ENCODE measurements at regions not wholly inside any gene's neighbourhood (a gene's known extent, or its start where the extent isn't known, plus 50 kb on each side); places are given as distances from the start of the nearest gene placed in this dataset.
A peak's percentile ranks its signal among the peaks of the same experiment; 100 is the strongest.
"Not testable (repeated sequence)": the region's sequence is repeated elsewhere in the genome, so short reads cannot be mapped to it uniquely, and the experiment has no call there.

DNA sequence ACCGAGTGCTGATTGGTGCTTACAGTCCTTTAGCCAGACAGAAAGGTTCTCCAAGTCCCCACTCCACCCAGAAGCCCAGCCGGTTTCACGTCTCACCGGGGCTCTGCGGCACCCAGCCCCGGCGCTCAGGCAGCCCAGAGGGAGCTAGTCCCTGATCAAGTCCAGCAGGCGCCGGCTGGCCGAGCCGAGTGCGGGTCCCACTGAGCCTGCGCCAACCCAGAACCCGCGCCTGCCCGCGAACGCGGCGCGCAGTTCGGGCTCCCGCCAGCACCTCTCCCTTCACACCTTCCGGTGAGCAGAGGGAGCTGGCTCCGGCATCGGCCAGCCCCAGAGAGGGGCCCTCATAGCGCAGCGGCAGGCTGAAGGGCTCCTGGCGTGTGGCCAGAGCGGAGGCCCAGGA lies 481.6 kb upstream of the CHD1 start:
- not testable (repeated sequence) for H3K9me3 ChIP-seq (ENCODE audit: control insufficient read depth, low read depth, low read length); H3K27me3 ChIP-seq (ENCODE audit: control insufficient read depth, insufficient read depth, low read length); H3K36me3 ChIP-seq (ENCODE audit: control insufficient read depth, low read depth, low read length); H3K9ac ChIP-seq (ENCODE audit: low read length); H3K4me3 ChIP-seq (ENCODE audit: low read length); H3K4me1 ChIP-seq (ENCODE audit: control insufficient read depth, low read depth, low read length); H3K27ac ChIP-seq (ENCODE audit: low read length)

DNA sequence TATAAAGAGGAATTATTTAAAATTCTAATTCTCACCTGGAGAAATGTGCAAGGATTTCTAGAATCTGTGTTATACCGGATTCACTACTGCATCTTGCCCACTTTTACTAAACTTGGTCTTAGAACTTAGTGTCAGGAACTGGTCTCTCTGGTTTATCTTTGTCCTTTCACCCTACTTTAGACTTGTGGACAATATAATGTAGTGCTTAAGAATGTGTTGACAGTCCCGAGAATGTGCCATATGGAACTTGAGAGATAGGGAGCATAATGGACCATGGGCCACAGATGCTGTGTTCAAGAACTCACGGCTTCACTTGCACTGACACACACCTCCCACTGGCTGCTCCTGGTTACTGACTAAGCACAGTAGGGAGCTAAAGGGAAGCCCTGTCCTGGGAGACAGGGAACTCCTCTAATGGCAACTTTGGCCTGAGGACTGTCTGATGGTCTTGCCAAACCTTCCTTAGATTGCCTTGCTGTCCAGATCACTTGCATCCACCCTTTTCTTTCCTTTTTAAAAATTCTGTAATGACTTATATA lies 476.0 kb upstream of the CHD1 start:
- not testable (repeated sequence) for H3K9ac ChIP-seq (ENCODE audit: low read length); H3K4me1 ChIP-seq (ENCODE audit: control insufficient read depth, low read depth, low read length); H3K4me3 ChIP-seq (ENCODE audit: low read length); H3K36me3 ChIP-seq (ENCODE audit: control insufficient read depth, low read depth, low read length); H3K9me3 ChIP-seq (ENCODE audit: control insufficient read depth, low read depth, low read length); H3K27ac ChIP-seq (ENCODE audit: low read length); H3K27me3 ChIP-seq (ENCODE audit: control insufficient read depth, insufficient read depth, low read length)

DNA sequence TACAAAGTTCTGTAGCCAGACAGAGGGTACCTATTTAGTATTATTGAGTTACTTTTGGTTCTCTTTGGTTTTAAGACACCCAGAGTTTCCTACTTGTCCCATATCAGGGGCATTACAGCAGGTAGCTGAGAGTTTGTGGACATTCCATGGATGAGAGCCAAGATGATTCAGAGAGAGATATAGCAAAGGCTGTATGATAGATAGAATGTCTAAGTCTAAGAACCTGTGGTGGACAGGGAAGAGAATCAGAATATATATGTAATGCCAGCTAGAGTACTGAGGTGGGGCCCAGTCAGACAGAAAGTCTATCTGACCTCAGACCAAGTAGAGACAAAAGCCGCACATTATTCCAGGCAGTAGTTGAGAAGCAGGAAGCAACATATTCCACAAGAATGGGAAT lies 471.8 kb upstream of the CHD1 start:
- H3K9ac ChIP-seq (ENCODE audit: low read length); H3K9me3 ChIP-seq (ENCODE audit: control insufficient read depth, low read depth, low read length); H3K27ac ChIP-seq (ENCODE audit: low read length); H3K36me3 ChIP-seq (ENCODE audit: control insufficient read depth, low read depth, low read length); H3K4me3 ChIP-seq (ENCODE audit: low read length); H3K27me3 ChIP-seq (ENCODE audit: control insufficient read depth, insufficient read depth, low read length); H3K4me1 ChIP-seq (ENCODE audit: control insufficient read depth, low read depth, low read length): not testable (repeated sequence)

DNA sequence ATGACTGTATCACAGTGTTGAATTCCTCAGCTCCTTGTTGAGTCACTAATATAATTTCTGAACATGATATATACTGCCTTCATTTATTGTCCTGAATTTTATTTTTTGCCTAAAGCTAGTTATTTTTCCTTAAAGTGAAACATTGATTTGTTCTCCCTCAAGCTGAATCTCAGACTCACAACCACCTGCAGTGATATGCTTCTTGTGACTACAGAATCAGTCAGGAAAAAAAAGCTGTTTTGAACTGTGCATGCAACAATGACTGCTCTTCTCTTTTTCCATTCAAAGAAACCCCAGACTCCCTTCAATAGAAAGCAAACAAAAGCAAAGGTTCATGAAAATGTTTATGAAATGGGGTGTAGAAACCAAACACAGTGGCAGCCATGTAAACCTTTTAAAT lies 470.2 kb upstream of the CHD1 start:
- Histone ChIP-seq H3K27ac (ENCODE audit: low read length) (no peak overlapping the region), H3K4me1 (ENCODE audit: control insufficient read depth, low read depth, low read length) (no peaks in the 10 kb centered on the region), H3K36me3 (ENCODE audit: control insufficient read depth, low read depth, low read length) (no peaks in the 10 kb centered on the region), H3K9ac (ENCODE audit: low read length) (no peak overlapping the region), H3K9me3 (ENCODE audit: control insufficient read depth, low read depth, low read length) (no peaks in the 10 kb centered on the region), H3K4me3 (ENCODE audit: low read length) (no peak overlapping the region), H3K27me3 (ENCODE audit: control insufficient read depth, insufficient read depth, low read length) (no peaks in the 10 kb centered on the region)

DNA sequence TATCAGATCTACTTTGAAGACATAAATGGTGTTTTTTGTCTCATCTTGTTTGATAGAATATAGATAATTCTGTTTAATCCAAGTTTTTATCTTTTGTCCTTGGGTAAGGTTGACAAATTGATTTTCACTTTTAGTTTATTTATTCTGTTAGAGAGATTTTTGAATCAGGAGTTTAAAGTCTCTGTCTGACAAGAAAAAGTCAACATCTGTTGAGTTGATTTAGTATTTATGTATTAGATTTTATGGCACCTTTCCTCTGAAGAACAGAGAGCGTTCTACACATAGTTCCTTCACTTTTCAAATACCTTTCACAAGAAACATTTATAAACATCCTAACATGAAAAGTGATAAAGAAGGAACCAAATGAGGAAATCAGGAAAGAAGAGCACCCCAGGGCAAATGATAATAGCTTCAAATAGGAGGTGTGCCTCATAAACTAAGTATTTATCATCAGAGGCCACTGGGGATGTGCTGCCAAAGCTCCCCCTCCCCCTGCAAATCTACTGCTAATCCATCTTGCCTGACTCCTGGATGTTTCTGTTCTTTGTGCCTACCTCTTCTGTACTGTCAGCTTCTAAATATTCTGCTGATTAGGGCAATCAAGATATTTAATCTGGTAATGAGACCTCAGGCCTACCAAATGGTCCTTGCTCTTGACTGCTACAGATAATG lies 457.7 kb upstream of the CHD1 start:
- Histone ChIP-seq H3K36me3 (ENCODE audit: control insufficient read depth, low read depth, low read length) (no peaks in the 10 kb centered on the region), H3K9ac (ENCODE audit: low read length) (no peak overlapping the region), H3K9me3 (ENCODE audit: control insufficient read depth, low read depth, low read length) (peaks cover 7% of the 10 kb centered on the region), H3K4me3 (ENCODE audit: low read length) (no peak overlapping the region), H3K27me3 (ENCODE audit: control insufficient read depth, insufficient read depth, low read length) (no peaks in the 10 kb centered on the region), H3K27ac (ENCODE audit: low read length) (no peak overlapping the region), H3K4me1 (ENCODE audit: control insufficient read depth, low read depth, low read length) (no peaks in the 10 kb centered on the region)

DNA sequence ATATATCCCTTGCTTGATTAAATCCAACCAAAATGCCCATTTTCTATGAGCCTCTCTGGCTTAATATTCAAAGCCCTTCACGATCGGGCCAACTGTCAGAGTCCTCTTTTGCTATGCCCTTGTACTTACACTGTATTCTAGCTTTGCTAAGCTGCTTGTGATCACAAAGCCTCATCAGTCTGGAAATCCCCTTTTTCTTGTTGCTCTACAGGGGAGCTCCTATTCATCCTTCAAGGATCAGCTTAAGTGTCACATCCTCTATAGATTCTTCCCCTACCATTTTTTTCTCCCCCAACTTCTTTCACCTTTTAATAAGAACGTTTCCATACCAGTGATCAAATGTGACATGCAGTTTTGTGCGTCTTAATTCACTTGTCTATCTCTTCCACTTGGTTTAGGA lies 450.4 kb upstream of the CHD1 start:
- Histone ChIP-seq H3K9me3 (ENCODE audit: control insufficient read depth, low read depth, low read length) (peaks cover 7% of the 10 kb centered on the region), H3K27ac (ENCODE audit: low read length) (peak overlapping the region; percentile 2), H3K27me3 (ENCODE audit: control insufficient read depth, insufficient read depth, low read length) (no peaks in the 10 kb centered on the region), H3K9ac (ENCODE audit: low read length) (no peak overlapping the region), H3K36me3 (ENCODE audit: control insufficient read depth, low read depth, low read length) (no peaks in the 10 kb centered on the region), H3K4me1 (ENCODE audit: control insufficient read depth, low read depth, low read length) (peaks cover 19% of the 10 kb centered on the region), H3K4me3 (ENCODE audit: low read length) (peak overlapping the region; percentile 0)

DNA sequence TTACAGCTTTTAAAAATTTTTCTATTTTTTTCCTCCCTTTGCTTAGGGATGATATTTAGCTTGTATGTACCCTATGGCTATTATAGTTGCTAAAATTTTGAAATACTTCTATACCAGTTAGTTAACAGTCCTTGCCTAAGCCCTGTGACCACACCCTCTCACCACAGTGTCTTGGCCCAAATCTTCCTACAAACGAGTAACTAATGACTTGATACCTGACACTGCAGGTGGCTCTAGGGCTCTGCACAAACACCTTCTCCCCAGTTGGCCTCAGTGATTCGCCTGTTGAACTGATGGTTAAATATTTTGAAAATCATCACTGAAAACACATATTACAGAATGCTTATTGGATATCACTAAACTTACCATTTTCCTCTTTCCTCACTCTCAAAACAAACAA lies 449.6 kb upstream of the CHD1 start:
- no peak overlapping the region for H3K4me3 ChIP-seq (ENCODE audit: low read length)
- no peak overlapping the region for H3K9ac ChIP-seq (ENCODE audit: low read length)
- peaks cover 7% of the 10 kb centered on the region for H3K9me3 ChIP-seq (ENCODE audit: control insufficient read depth, low read depth, low read length)
- H3K27me3 ChIP-seq (ENCODE audit: control insufficient read depth, insufficient read depth, low read length), result no peaks in the 10 kb centered on the region
- H3K4me1 ChIP-seq (ENCODE audit: control insufficient read depth, low read depth, low read length), result peaks cover 19% of the 10 kb centered on the region
- H3K36me3 ChIP-seq (ENCODE audit: control insufficient read depth, low read depth, low read length), result no peaks in the 10 kb centered on the region
- peak overlapping the region; percentile 2 for H3K27ac ChIP-seq (ENCODE audit: low read length)

DNA sequence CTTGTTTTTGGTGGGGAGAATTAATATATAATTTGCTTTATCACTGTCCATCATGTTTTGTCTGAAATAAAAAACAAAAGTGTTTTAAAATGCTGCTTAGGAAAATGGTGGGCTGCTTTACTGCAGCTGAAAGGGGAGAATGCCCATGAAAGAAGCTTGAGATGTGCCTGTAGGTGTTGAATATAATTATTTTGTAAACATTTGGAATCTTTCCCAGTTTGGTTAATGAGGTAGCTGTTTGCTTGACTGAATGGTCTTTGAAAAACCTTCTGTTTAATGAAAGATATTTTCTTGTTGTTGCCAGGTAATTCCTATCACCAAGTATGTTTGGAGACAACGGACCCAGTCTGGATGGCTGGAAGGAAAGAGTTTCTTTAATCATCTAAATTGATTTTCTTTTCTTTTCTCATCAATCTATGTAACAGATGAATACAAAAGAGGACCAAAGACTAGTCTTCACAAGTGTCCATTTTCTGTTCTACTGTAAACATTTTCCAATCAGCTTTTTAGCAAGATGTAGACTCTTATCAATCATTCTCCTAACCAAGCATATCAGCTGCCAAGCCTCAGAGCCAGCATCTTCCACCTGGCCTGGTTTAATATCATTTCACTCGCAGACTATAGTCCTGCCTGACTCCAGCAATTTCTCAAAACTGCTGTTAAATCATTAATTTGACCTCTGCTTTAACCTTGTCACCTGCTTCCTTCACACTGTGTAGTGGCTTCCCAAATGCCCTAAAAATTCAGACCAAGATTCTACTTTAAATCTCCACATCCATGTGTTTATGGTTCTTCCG lies 441.2 kb upstream of the CHD1 start:
- no peaks in the 10 kb centered on the region for H3K27me3 ChIP-seq (ENCODE audit: control insufficient read depth, insufficient read depth, low read length)
- H3K27ac ChIP-seq (ENCODE audit: low read length), result no peak overlapping the region
- H3K4me3 ChIP-seq (ENCODE audit: low read length), result no peak overlapping the region
- no peaks in the 10 kb centered on the region for H3K4me1 ChIP-seq (ENCODE audit: control insufficient read depth, low read depth, low read length)
- no peaks in the 10 kb centered on the region for H3K36me3 ChIP-seq (ENCODE audit: control insufficient read depth, low read depth, low read length)
- H3K9ac ChIP-seq (ENCODE audit: low read length), result no peak overlapping the region
- H3K9me3 ChIP-seq (ENCODE audit: control insufficient read depth, low read depth, low read length), result no peaks in the 10 kb centered on the region

DNA sequence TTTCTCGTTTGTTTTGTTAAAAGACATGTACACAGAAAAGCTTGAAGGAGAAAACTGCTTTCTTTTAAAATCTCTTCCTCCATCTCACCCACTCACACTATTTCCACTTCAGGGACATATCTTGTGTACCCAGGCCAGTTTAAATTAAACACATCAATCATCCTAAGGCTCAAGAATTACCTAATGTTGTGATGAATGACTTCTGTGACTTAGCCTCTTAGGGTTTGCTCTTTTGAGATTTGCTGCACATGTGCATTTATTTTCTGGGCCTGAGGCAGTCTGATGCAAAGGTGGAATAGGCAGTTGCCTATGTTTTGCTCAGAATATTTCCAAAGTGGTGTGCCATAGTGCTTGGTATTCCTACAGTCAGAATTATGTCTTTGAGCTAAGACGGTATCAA lies 439.9 kb upstream of the CHD1 start:
- no peaks in the 10 kb centered on the region for H3K27me3 ChIP-seq (ENCODE audit: control insufficient read depth, insufficient read depth, low read length)
- H3K9me3 ChIP-seq (ENCODE audit: control insufficient read depth, low read depth, low read length), result no peaks in the 10 kb centered on the region
- H3K9ac ChIP-seq (ENCODE audit: low read length), result no peak overlapping the region
- H3K36me3 ChIP-seq (ENCODE audit: control insufficient read depth, low read depth, low read length), result no peaks in the 10 kb centered on the region
- H3K27ac ChIP-seq (ENCODE audit: low read length), result no peak overlapping the region
- H3K4me1 ChIP-seq (ENCODE audit: control insufficient read depth, low read depth, low read length), result no peaks in the 10 kb centered on the region
- H3K4me3 ChIP-seq (ENCODE audit: low read length), result no peak overlapping the region

DNA sequence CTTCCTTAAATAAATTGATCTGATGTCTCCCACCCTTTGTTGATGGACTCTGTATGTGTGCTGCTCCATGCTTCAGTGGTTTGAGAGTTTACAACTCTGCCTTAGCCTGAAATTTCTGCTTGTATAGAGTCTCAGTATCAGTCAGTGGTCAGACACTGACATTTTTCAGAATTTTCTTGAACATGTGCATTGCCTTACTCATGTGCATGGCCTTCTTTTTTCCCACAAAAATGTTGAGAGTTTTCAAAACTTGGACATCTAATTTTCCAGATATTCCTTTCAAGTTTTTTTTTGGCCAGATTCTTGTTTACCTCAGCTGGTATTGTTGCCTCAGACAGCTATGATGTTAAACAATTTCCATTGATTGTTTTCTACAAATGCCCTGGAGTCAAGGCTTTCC lies 427.1 kb upstream of the CHD1 start:
- H3K9ac ChIP-seq (ENCODE audit: low read length), result no peak overlapping the region
- no peaks in the 10 kb centered on the region for H3K27me3 ChIP-seq (ENCODE audit: control insufficient read depth, insufficient read depth, low read length)

DNA sequence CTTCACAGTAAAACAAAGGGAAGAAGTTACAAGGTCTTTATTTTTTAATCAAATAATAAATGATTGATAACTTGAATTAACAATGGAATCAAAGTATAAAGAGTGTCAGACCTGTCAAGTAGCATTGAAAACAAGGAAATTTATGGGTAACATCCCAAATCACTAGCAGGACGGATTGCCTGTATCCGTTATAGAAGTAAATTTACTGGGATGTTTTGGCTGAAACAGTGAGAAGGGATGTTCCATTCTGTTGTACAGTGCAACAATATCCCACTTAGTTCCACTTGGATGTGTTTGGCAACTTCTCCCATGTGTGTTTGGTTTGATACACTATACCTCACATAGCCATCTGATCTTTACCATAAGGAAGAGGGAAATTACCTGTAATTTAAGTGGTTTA lies 421.0 kb upstream of the CHD1 start:
- Histone ChIP-seq H3K27ac (ENCODE audit: low read length) (no peak overlapping the region), H3K27me3 (ENCODE audit: control insufficient read depth, insufficient read depth, low read length) (no peaks in the 10 kb centered on the region), H3K4me1 (ENCODE audit: control insufficient read depth, low read depth, low read length) (no peaks in the 10 kb centered on the region), H3K4me3 (ENCODE audit: low read length) (no peak overlapping the region), H3K36me3 (ENCODE audit: control insufficient read depth, low read depth, low read length) (no peaks in the 10 kb centered on the region), H3K9me3 (ENCODE audit: control insufficient read depth, low read depth, low read length) (no peaks in the 10 kb centered on the region), H3K9ac (ENCODE audit: low read length) (no peak overlapping the region)

More for the DNA sequence above, 427.1 kb upstream of the CHD1 start:
- Histone ChIP-seq H3K4me3 (ENCODE audit: low read length) (no peak overlapping the region), H3K27ac (ENCODE audit: low read length) (no peak overlapping the region), H3K9me3 (ENCODE audit: control insufficient read depth, low read depth, low read length) (no peaks in the 10 kb centered on the region), H3K36me3 (ENCODE audit: control insufficient read depth, low read depth, low read length) (no peaks in the 10 kb centered on the region), H3K4me1 (ENCODE audit: control insufficient read depth, low read depth, low read length) (no peaks in the 10 kb centered on the region)

DNA sequence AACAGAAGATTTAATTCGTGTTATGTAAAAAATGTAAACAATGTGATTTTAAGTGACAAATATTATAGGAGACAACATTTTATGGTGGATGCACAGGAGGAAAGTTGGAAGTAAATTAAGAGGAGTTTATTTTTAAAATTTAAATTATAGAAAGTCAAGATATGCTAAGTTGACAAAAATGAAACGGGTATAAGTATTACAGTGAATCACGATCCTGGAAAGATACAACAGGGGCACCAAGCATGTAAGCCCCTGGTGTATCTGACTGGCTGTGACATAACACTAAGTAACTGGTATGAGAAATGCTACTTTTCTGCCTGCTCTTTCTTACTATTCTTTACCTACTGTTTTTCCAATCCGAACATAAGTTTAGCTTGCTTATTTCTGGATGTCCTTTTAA lies 419.8 kb upstream of the CHD1 start:
- H3K27ac ChIP-seq (ENCODE audit: low read length), result no peak overlapping the region
- no peak overlapping the region for H3K4me3 ChIP-seq (ENCODE audit: low read length)
- H3K9me3 ChIP-seq (ENCODE audit: control insufficient read depth, low read depth, low read length), result no peaks in the 10 kb centered on the region
- no peaks in the 10 kb centered on the region for H3K36me3 ChIP-seq (ENCODE audit: control insufficient read depth, low read depth, low read length)
- no peak overlapping the region for H3K9ac ChIP-seq (ENCODE audit: low read length)
- no peaks in the 10 kb centered on the region for H3K27me3 ChIP-seq (ENCODE audit: control insufficient read depth, insufficient read depth, low read length)
- H3K4me1 ChIP-seq (ENCODE audit: control insufficient read depth, low read depth, low read length), result no peaks in the 10 kb centered on the region

Measured in iPS-18a (cell line).